Activated T-cell treated with anti-CD3 and anti-CD28 coated beads for 1 hour (primary cell): ENCODE measurements at regions not wholly inside any gene's neighbourhood (a gene's known extent, or its start where the extent isn't known, plus 50 kb on each side); places are given as distances from the start of the nearest gene placed in this dataset.

Experiments
- DNase-seq: peaks from one replicate; pipeline ENCODE4 v3.0.0-alpha.2; 2020; ENCODE audit warnings: low read depth

- DNase-seq, result no peak
Observed at GRCh38 chr2:239470151-239470900, 69.5 kb upstream of the HDAC4 start.

- DNase-seq, result no peak
Observed at GRCh38 chr2:239469106-239469960, 68.5 kb upstream of the HDAC4 start.

DNA sequence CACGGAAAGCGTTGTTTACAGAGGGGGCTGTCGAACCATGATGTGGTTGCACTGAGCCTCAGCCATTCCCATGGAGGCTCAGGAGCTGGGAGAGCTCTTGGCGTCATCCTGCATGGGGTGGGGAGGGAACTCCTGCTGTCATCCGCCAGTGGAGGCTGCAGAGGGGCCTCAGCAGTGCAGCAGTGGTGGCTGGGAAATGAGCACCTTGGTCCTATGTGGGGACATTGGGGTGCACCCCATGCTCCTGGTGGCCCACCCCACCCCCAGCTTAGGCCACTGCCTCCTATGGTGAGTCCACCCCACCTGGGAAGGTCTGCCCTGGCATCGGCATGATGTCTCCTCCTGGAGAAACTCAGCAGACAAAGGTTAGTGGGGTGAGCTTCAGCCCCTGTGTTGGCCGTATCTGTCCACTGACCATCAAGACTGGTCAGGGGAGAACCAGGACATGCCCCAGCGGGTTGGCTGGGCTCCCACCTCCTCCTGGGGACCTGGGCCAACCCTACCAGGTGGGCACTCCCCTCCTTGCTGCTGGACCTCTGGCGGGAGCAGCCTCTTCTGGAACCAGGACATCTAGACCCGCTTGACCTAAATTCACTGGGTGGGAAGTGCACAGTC lies 67.8 kb upstream of the HDAC4 start:
- DNase-seq, result no peak

- no peak for DNase-seq
Observed at GRCh38 chr2:239467956-239468490, 67.2 kb upstream of the HDAC4 start.

GRCh38 chr2:239467281-239467955 lies 66.6 kb upstream of the HDAC4 start:
- no peak for DNase-seq

DNA sequence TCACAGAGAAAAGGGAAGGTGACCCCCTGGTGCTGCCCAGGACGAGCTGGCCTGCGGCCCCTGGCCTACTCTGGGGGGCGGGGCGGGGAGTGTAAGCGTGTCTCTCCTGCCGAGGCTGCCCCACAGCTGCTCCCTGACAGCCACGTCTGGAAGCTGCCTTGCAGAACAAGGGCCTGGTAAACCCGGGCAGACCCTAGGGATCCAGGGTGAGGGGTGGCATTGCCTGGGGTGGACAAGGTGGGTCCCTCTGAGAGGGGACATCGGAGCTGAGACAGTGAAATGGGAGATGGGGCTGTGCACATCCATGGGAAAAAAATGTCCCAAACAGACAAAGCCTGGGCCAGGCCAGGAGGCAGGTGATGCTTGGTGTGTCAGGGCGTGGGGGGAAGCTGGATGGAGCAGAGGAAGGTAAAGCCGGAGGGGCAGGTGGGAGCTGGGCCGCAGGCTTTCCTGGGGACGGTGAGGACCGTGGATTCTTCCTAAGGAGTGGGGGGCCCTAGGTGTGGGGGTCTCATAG lies 66.0 kb upstream of the HDAC4 start:
- no peak for DNase-seq

- no peak for DNase-seq
Observed at GRCh38 chr2:239466061-239466754, 65.4 kb upstream of the HDAC4 start.

DNA sequence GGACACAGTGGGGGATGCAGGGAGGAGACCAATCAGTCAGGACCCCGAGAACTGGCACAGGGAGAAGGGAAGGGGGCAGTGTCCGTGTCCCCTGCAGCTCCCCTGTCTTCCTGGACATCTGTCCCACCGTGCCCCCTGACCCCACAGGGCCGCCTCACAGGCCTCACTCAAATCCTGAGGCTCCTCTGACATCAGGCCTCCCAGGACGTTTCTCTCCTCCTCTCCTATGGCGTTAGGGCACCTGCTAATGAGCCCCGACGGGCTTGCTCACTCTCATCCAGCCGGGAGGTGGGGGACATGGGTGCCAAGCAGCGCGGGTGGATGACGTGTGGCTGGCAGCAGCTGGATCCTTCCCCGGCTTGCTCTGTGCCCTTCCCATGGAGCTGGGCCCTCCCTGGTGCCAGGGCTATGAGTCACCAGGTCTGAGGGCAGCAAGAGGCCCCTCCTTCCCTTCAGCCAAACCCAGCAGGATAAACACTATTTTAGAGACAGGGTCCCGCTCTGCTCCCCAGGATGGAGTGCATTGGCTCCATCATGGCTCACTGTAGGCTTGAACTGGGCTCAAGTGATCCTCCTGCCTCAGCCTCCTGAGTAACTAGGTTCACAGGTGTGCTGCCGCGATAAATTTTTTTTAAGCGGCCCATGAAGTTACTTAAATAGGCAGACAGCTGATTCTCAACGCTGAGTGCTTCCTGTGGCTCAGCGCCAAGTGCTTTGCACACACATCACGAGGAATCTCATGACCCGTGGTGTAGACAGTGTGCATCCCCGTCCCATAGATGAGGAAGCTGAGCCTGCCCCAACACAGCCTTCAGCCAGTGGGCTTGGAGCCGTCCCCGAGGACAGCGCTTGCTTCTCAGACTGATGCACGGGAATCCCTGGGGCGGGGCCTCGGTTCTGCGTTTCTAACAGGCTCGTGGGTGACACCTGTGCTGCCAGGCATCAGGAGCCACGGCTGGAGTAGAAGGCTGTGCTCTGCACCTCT lies 64.5 kb upstream of the HDAC4 start:
- DNase-seq, result no peak

DNA sequence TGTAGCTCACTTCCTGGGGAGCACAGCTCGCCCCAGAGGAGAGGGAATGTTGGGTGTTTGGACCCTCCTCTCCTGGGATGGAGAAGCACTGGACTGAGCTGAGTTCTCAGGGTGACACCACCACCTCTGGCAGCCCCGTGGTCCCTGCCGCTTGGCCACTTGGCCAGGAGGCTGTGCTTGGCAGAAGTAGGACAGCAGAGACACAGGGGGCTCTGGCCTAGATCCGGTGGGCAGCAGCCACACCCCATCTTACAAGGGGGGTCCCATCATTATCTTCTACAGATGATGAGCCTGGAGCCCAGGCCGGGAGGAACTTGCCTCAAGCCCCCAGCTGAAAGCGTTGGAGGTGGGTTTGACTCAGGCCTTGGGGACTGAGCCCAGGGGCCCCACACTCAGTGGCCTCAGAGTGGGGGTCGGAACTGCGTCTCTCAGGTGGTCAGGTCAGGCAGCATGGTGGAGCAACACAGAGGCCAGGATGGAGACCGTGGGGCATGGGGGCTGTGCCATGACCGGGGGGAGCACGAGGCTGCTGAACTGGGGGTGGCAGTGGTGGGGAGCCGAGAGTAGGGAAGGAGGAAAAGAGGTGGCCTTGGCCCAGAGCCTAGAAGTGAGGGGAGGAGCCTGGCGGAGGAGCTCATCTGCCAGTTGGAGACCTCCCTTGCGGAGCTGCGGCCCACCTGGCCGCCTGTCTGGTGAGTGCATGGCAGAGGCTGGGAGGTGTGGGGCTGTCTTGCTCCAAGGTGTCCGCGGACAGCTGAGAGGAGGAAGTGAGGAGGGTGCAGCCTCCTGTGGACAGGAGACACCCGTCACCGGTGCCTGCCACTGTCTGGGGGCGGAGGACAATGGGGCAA lies 63.6 kb upstream of the HDAC4 start:
- DNase-seq, result no peak

GRCh38 chr2:239463541-239464165 lies 62.8 kb upstream of the HDAC4 start:
- no peak for DNase-seq

DNA sequence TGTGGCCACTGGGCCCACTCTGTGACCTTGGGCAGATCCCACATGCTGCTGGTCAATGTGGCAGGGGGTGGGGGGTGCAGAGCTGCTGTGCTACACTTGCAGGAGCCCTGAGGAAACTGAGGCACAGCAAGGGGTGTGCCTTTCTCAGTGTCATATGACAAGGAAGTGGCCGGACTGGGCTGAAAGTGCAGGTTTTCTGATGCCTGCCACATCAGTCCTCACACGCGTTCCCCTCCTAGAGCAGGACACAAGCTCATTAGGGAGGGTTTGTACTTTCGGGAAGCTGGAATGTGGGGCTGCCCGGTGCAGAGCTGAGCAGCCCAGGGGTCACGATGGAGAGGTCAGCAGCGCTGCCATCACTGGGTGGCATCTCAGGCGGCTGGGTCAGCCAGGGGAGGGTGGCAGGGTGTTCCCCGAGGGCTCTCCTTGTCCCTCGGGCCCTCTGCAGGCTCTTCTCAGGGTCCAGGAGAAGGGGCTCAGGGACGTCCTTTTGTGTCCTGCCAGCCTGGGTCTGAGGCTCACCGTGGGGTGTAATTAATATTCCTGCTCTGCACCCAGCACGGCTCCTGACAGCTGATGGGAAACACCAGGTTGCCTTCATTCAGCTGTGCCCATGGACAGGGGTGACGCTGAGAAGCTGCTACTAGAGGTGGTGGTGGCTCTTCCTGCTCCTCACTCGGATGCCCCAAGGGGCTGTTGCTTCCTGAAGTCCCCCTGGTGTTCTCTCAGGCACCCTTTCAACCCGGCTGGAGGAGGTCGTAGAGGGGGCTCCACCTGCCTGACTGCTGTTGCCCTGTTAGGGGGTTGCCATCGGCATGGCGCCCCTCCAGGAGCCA lies 62.1 kb upstream of the HDAC4 start:
- no peak for DNase-seq

- no peak for DNase-seq
Observed at GRCh38 chr2:239462191-239462515, 61.3 kb upstream of the HDAC4 start.

DNA sequence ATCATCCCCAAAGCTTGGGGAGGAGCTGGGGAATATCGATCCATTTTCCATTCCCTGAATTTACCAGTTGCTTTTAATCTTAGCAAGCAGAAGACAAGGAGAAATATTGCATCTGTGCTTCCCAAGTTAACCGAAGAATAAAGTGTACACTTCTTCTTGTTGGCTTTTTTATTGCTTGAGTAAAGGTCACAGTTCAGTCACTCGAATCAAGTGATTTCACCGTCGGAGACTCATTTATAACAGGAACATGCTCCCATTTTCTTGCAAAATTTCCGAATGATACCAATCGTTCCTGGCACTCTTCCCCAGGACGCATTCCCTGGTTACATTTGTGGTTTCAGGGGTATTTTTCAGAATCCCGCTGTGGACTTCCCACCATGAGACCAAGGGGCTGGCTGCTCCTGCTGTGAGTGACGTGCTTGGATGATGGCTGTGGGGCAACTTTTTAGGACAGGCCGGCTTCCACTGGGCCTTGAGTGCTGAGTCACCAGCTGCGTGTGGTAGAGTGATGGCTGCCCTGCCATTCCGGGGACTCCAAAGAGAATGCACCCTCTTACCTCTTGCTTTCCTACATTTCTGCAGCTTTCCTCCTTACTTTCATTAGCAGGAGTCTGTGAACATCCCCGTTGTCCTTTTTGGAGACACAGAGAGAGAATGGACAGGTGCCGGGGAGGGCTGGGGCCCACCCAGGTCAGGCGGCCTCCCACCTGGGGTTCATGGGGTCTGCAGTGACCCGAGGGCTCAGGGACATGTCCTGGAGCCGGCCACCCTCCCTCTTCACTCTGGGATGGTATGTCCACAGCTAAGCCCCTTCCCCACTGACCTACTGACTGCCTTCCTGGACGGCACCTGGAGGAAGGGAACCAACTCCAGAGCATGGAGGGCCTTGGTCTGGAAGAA lies 60.7 kb upstream of the HDAC4 start:
- no peak for DNase-seq

GRCh38 chr2:239460780-239461179 lies 60.0 kb upstream of the HDAC4 start:
- no peak for DNase-seq

- DNase-seq, result no peak
Observed at GRCh38 chr2:239459606-239460005, 58.8 kb upstream of the HDAC4 start.

DNA sequence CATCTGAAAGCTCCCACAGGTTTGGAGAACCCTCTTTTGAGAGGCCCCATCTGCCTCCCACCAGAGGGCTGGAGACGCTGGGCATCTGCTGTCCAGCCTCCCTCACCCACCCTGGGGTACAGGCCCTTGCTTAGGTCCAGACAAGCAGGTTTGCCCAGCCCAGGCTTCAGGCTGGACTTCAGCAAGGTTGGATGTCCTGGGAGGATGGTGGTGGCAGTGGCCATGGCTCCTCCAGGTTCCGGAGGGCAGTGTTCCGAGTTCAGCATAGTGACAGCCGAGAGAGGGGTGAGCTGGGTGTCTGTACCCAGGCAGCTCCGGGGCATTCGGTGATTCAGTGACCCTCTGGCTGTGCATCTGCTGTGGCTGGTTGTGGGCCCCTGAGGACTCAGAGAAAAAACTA lies 58.2 kb upstream of the HDAC4 start:
- DNase-seq, result no peak
